GM23338 (cell line): ENCODE measurements at regions not wholly inside any gene's neighbourhood (a gene's known extent, or its start where the extent isn't known, plus 50 kb on each side); places are given as distances from the start of the nearest gene placed in this dataset.

Source experiments
- ATAC-seq: fragments of 200-7000 bp; cut with Tn5 transposase; 3 replicates; pipeline ENCODE4 v1.9.1; 2020
- DNase-seq: peaks from one replicate; pipeline ENCODE4 v3.0.0-alpha.2; 2015; ENCODE audit warnings: low spot score
- H2AFZ ChIP-seq: fragments of 200-600 bp; sonication (generic); 2 replicates; pipeline ENCODE4 v1.8.0; 2016; ENCODE audit warnings: antibody characterized with exemption, mild to moderate bottlenecking, moderate library complexity
- H3F3A ChIP-seq: fragments of 200-600 bp; sonication (generic); replicated peaks from 2 replicates; pipeline ENCODE4 v1.8.0; 2017; ENCODE audit warnings: antibody characterized with exemption, mixed run types, low read depth
- H3K27ac ChIP-seq: fragments of 200-600 bp; sonication (generic); 2 replicates; pipeline ENCODE4 v1.6.1; 2016; ENCODE audit warnings: low read depth
- H3K27me3 ChIP-seq: fragments of 200-600 bp; sonication (generic); 2 replicates; pipeline ENCODE4 v1.8.0; 2016; ENCODE audit warnings: mild to moderate bottlenecking, mixed run types, moderate library complexity; ENCODE audit not compliant: insufficient read depth
- H3K36me3 ChIP-seq: fragments of 200-600 bp; sonication (generic); 2 replicates; pipeline ENCODE4 v1.8.0; 2016; ENCODE audit warnings: mild to moderate bottlenecking; ENCODE audit not compliant: insufficient read depth
- H3K4me1 ChIP-seq: fragments of 200-600 bp; sonication (generic); 2 replicates; pipeline ENCODE4 v1.8.0; 2016; ENCODE audit warnings: mild to moderate bottlenecking, moderate library complexity; ENCODE audit not compliant: insufficient read depth
- H3K4me2 ChIP-seq: fragments of 200-600 bp; sonication (generic); 2 replicates; pipeline ENCODE4 v1.7.1; 2017; ENCODE audit warnings: mixed run types
- H3K4me3 ChIP-seq: fragments of 200-600 bp; sonication (generic); 2 replicates; pipeline ENCODE4 v1.6.1; 2016; ENCODE audit warnings: mixed run types
- H3K79me2 ChIP-seq: fragments of 200-600 bp; sonication (generic); replicated peaks from 2 replicates; pipeline ENCODE4 v1.8.0; 2017; ENCODE audit warnings: mild to moderate bottlenecking; ENCODE audit not compliant: insufficient read depth
- H3K9me2 ChIP-seq: fragments of 200-600 bp; sonication (generic); 2 replicates; pipeline ENCODE4 v1.8.0; 2017; ENCODE audit not compliant: insufficient read depth
- H4K20me1 ChIP-seq: fragments of 200-600 bp; sonication (generic); replicated peaks from 2 replicates; pipeline ENCODE4 v1.8.0; 2017; ENCODE audit warnings: mild to moderate bottlenecking; ENCODE audit not compliant: insufficient read depth
- H3K27ac Mint-ChIP-seq: 2 replicates; pipeline ENCODE4 v1.8.0; 2020; ENCODE audit warnings: inconsistent platforms, mild to moderate bottlenecking, moderate library complexity, mixed read lengths
- H3K27me3 Mint-ChIP-seq: 3 replicates; pipeline ENCODE4 v1.8.0; 2022; ENCODE audit warnings: low read depth, mild to moderate bottlenecking, moderate library complexity, mixed read lengths, inconsistent platforms; ENCODE audit not compliant: insufficient read depth, poor library complexity
- H3K36me3 Mint-ChIP-seq: 3 replicates; pipeline ENCODE4 v1.8.0; 2021; ENCODE audit warnings: low read depth, mild to moderate bottlenecking, inconsistent platforms, moderate library complexity, mixed read lengths
- H3K4me1 Mint-ChIP-seq: 3 replicates; pipeline ENCODE4 v1.8.0; 2020; ENCODE audit warnings: mild to moderate bottlenecking, inconsistent platforms, mixed read lengths
- H3K4me3 Mint-ChIP-seq: 3 replicates; pipeline ENCODE4 v1.8.0; 2021; ENCODE audit warnings: moderate library complexity, mild to moderate bottlenecking, inconsistent platforms, mixed read lengths
- H3K9me3 Mint-ChIP-seq: 3 replicates; pipeline ENCODE4 v1.8.0; 2020; ENCODE audit warnings: moderate library complexity, mild to moderate bottlenecking, inconsistent platforms, mixed read lengths
- CREB1 ChIP-seq: fragments of 250-450 bp; sonication (Bioruptor Pico); IDR thresholded peaks from 2 replicates; pipeline ENCODE4 v1.5.0; 2020; ENCODE audit warnings: low read depth, mild to moderate bottlenecking, moderate library complexity
- EZH2 ChIP-seq: fragments of 200-600 bp; sonication (generic); IDR thresholded peaks from one replicate; pipeline ENCODE4 v1.8.0; 2017; ENCODE audit warnings: antibody characterized with exemption, mild to moderate bottlenecking, low read depth; ENCODE audit not compliant: unreplicated experiment
- EZH2phosphoT487 ChIP-seq: fragments of 200-600 bp; sonication (generic); IDR thresholded peaks from one replicate; pipeline ENCODE4 v1.8.1; 2018; ENCODE audit warnings: antibody characterized with exemption; ENCODE audit not compliant: unreplicated experiment
- JUNB ChIP-seq: IDR thresholded peaks from one replicate; pipeline ENCODE4 v1.6.1; 2016; ENCODE audit warnings: antibody characterized with exemption; ENCODE audit not compliant: unreplicated experiment
- NANOG ChIP-seq: IDR thresholded peaks from 2 replicates; pipeline ENCODE4 v1.6.1; 2016; ENCODE audit warnings: antibody characterized with exemption, borderline replicate concordance
- POLR2AphosphoS5 ChIP-seq: IDR thresholded peaks from 2 replicates; pipeline ENCODE4 v1.6.1; 2016; ENCODE audit warnings: antibody characterized with exemption, low read depth
- STAT1 ChIP-seq: IDR thresholded peaks from one replicate; pipeline ENCODE4 v1.6.1; 2016; ENCODE audit warnings: antibody characterized with exemption; ENCODE audit not compliant: unreplicated experiment
- ZNF462 ChIP-seq: fragments of 250-450 bp; sonication (Bioruptor Pico); IDR thresholded peaks from 2 replicates; pipeline ENCODE4 v1.5.0; 2020; ENCODE audit warnings: mild to moderate bottlenecking, moderate library complexity
- TF ChIP-seq, protein P1 (sequence below): IDR thresholded peaks from 2 replicates; pipeline ENCODE4 v1.6.1; 2016; ENCODE audit warnings: antibody characterized with exemption

DNA sequence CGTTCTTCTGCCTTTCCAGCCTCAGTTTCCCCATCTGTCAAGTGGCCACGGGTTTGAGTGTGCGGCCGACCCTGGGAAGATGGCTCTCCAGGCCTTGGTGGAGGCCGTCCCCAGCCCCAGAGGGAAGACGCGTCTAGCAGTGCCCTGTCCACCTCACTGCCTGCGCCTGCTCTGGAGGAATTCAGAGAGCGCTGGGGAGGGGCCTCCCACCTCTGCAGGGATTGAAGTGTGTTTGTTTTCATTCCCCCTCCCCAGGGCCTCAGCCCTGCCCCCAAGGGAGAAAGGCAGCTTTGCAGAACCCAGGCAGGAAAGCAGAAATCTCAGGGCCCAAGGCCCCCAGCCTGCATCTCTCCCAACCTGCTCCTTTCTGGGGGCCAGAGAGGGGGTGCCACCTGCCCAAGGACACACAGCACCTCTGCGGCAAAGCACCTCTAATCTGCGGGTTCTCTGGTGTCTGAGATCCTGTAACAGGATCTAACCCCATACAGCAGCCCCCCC is 91.0 kb downstream of the MICALL2 start:
- no peak for DNase-seq
- no peaks in the 10 kb centered on the region for H3K79me2 ChIP-seq
- H3K4me3 ChIP-seq = peak overlapping the region; percentile 50
- H3K4me2 ChIP-seq = peak overlapping the region; percentile 71; the same call in 1 of the 2 replicates
- H3K4me1 ChIP-seq = no peaks in the 10 kb centered on the region; the same call in 1 of the 2 replicates
- no peaks in the 10 kb centered on the region for H3K9me2 ChIP-seq
- peak overlapping the region; percentile 85 for H2AFZ ChIP-seq
- TF ChIP-seq CREB1 = no peak
- TF ChIP-seq STAT1 = no peak
- TF ChIP-seq ZNF462 (CRISPR knock-in tag) = no peak
- TF ChIP-seq, protein P1, sequence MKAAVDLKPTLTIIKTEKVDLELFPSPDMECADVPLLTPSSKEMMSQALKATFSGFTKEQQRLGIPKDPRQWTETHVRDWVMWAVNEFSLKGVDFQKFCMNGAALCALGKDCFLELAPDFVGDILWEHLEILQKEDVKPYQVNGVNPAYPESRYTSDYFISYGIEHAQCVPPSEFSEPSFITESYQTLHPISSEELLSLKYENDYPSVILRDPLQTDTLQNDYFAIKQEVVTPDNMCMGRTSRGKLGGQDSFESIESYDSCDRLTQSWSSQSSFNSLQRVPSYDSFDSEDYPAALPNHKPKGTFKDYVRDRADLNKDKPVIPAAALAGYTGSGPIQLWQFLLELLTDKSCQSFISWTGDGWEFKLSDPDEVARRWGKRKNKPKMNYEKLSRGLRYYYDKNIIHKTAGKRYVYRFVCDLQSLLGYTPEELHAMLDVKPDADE = no peak
- no peak for TF ChIP-seq EZH2
- no peak for TF ChIP-seq POLR2AphosphoS5
- no peak for TF ChIP-seq EZH2phosphoT487
- no peak for TF ChIP-seq NANOG
- no peak for TF ChIP-seq JUNB
- H4K20me1 ChIP-seq = no peaks in the 10 kb centered on the region
- H3K4me3 Mint-ChIP-seq = no peak overlapping the region
- no peaks in the 10 kb centered on the region for H3K9me3 Mint-ChIP-seq
- ATAC-seq = peak; percentile 6
- H3K27me3 ChIP-seq = peaks cover 13% of the 10 kb centered on the region; the same call in 1 of the 2 replicates
- no peaks in the 10 kb centered on the region for H3K36me3 ChIP-seq
- no peaks in the 10 kb centered on the region for H3K36me3 Mint-ChIP-seq
- peaks cover 2% of the 10 kb centered on the region; the same call in 1 of the 3 replicates for H3K4me1 Mint-ChIP-seq
- H3K27ac Mint-ChIP-seq = no peak overlapping the region
- H3F3A ChIP-seq = no peaks in the 10 kb centered on the region
- peaks cover 33% of the 10 kb centered on the region for H3K27me3 Mint-ChIP-seq
- H3K27ac ChIP-seq = no peak overlapping the region
